ENCODE measurements at regions not wholly inside any gene's neighbourhood (a gene's known extent, or its start where the extent isn't known, plus 50 kb on each side); places are given as distances from the start of the nearest gene placed in this dataset.
"Not testable (repeated sequence)": the region's sequence is repeated elsewhere in the genome, so short reads cannot be mapped to it uniquely, and the experiment has no call there.

DNA sequence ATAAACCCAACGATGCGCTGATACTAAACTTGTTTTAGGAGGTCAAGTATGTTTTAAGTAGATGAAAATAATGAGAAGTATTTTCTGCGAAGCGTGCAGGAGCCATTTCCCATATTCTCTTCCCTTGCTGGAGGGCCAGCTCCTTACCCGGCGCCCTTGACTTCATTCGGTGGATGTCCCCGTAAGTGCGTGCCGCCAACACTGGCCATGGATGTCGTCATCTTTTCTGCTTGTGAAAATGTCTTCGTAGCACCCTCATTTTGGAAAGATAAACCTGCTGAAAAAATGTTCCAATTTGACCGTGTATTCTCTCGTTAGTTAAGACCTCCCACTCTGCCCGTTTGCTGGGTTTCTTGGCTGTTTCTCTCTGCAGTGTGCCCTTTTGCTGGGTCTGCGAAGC, 127.5 kb downstream of the RTP5 start:
- no peak overlapping the region for H3K9ac ChIP-seq (ENCODE audit: low read length)
- no peaks in the 10 kb centered on the region for H3K9me3 ChIP-seq (ENCODE audit: control insufficient read depth, low read length)
- H3K27me3 ChIP-seq (replicated peaks; ENCODE audit: control insufficient read depth, insufficient read depth, low read length): peaks cover 28% of the 10 kb centered on the region
- no peak for DNase-seq (ENCODE audit: low read depth)
- H3K4me1 ChIP-seq (ENCODE audit: control insufficient read depth, insufficient read depth, low read length): peaks cover 11% of the 10 kb centered on the region
- H3K36me3 ChIP-seq (ENCODE audit: control insufficient read depth, insufficient read depth, low read length, severe bottlenecking): no peaks in the 10 kb centered on the region
- H3K4me3 ChIP-seq (ENCODE audit: low read length): no peak overlapping the region

DNA sequence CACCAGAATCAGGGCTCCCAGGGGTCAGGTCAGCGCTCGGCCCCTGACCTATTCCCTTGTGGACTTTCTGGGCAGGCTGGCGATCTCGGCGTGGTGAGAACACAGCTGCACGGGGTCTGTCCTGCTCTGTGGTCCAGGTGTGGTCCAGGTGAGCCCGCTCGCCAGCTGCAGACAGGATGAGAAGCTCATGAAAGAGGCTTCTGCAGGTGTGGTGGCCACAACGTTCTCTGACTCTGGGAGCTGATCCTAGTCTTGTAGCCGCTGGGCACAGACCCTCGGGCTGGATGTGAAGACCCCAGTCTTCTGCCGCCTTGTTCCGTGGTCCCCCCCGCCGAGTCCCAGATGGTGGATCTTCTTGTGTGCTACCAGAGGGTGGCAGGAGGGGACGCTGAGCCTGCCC, 129.7 kb downstream of the RTP5 start:
- DNase-seq (ENCODE audit: low read depth): no peak
- Histone ChIP-seq H3K36me3 (ENCODE audit: control insufficient read depth, insufficient read depth, low read length, severe bottlenecking) (no peaks in the 10 kb centered on the region), H3K9ac (ENCODE audit: low read length) (no peak overlapping the region), H3K4me1 (ENCODE audit: control insufficient read depth, insufficient read depth, low read length) (peaks cover 11% of the 10 kb centered on the region), H3K4me3 (ENCODE audit: low read length) (no peak overlapping the region), H3K9me3 (ENCODE audit: control insufficient read depth, low read length) (no peaks in the 10 kb centered on the region), H3K27me3 (replicated peaks; ENCODE audit: control insufficient read depth, insufficient read depth, low read length) (peaks cover 26% of the 10 kb centered on the region)

DNA sequence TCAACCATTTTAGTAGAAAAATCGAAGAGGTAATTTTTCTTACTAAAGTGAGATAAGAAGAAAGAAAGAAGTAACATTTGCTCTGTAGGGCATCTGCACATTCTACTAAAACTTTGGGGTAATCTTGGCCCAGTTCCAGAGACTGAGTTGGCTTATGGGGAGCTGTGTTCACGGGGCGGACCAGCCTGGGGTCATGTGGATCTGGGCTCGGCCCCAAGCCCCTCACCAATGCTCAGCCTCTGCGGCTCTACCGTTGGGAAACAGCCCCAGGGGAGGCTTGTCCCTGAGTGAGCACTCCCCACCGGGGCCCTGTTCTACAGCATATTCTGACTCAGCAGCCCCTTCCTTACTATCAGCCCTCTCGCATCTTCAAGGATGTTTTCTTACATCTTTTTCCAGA, 132.3 kb downstream of the RTP5 start:
- Histone ChIP-seq H3K36me3 (ENCODE audit: control insufficient read depth, insufficient read depth, low read length, severe bottlenecking) (no peaks in the 10 kb centered on the region), H3K4me1 (ENCODE audit: control insufficient read depth, insufficient read depth, low read length) (peaks cover 11% of the 10 kb centered on the region), H3K9ac (ENCODE audit: low read length) (no peak overlapping the region), H3K9me3 (ENCODE audit: control insufficient read depth, low read length) (no peaks in the 10 kb centered on the region), H3K4me3 (ENCODE audit: low read length) (no peak overlapping the region), H3K27me3 (replicated peaks; ENCODE audit: control insufficient read depth, insufficient read depth, low read length) (peaks cover 16% of the 10 kb centered on the region)
- no peak for DNase-seq (ENCODE audit: low read depth)

- Histone ChIP-seq H3K4me3 (ENCODE audit: low read length) (no peak overlapping the region), H3K9me3 (ENCODE audit: control insufficient read depth, low read length) (no peaks in the 10 kb centered on the region), H3K27me3 (replicated peaks; ENCODE audit: control insufficient read depth, insufficient read depth, low read length) (peaks cover 8% of the 10 kb centered on the region), H3K9ac (ENCODE audit: low read length) (no peak overlapping the region), H3K4me1 (ENCODE audit: control insufficient read depth, insufficient read depth, low read length) (peaks cover 10% of the 10 kb centered on the region), H3K36me3 (ENCODE audit: control insufficient read depth, insufficient read depth, low read length, severe bottlenecking) (no peaks in the 10 kb centered on the region)
- DNase-seq (ENCODE audit: low read depth): no peak
Observed at GRCh38 chr2:242002944-242003343, 133.4 kb downstream of the RTP5 start.

DNA sequence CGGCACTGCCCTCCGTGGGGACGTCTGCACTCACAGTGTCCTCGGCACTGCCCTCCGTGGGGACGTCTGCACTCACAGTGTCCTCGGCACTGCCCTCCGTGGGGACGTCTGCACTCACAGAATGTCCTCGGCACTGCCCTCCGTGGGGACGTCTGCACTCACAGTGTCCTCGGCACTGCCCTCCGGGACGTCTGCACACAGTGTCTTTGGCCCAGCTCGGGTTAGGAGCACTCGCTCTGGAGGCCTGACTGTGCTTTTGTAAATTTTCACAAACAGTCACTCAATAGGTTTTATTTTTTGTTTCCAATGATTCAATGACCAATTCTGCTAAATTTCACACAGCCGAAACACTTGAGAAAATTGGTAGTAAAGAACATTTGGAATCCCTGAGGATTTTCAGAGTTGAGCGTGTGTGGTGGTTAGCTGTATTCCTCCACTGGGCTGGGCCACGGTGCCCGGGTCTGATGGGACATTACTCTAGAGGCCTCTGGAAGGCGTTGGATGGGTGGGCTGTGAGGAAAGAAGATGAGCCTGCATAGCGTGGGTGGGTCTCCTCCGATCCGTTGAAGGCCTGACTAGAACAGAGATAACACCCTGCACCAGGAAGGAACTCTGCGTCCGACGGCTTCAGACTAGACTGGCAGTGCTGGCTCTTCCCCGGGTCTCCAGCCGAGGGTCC, 134.8 kb downstream of the RTP5 start:
- Histone ChIP-seq H3K27me3 (replicated peaks; ENCODE audit: control insufficient read depth, insufficient read depth, low read length) (peaks cover 8% of the 10 kb centered on the region), H3K36me3 (ENCODE audit: control insufficient read depth, insufficient read depth, low read length, severe bottlenecking) (no peaks in the 10 kb centered on the region), H3K4me3 (ENCODE audit: low read length) (no peak overlapping the region), H3K9me3 (ENCODE audit: control insufficient read depth, low read length) (no peaks in the 10 kb centered on the region), H3K9ac (ENCODE audit: low read length) (no peak overlapping the region), H3K4me1 (ENCODE audit: control insufficient read depth, insufficient read depth, low read length) (no peaks in the 10 kb centered on the region)
- DNase-seq (ENCODE audit: low read depth): no peak

- Histone ChIP-seq H3K4me3 (ENCODE audit: low read length) (no peak overlapping the region), H3K27me3 (replicated peaks; ENCODE audit: control insufficient read depth, insufficient read depth, low read length) (peaks cover 8% of the 10 kb centered on the region), H3K4me1 (ENCODE audit: control insufficient read depth, insufficient read depth, low read length) (no peaks in the 10 kb centered on the region), H3K36me3 (ENCODE audit: control insufficient read depth, insufficient read depth, low read length, severe bottlenecking) (no peaks in the 10 kb centered on the region), H3K9me3 (ENCODE audit: control insufficient read depth, low read length) (no peaks in the 10 kb centered on the region), H3K9ac (ENCODE audit: low read length) (no peak overlapping the region)
- DNase-seq (ENCODE audit: low read depth): no peak
Observed at GRCh38 chr2:242004902-242005230, 135.3 kb downstream of the RTP5 start.

GRCh38 chr2:242006091-242006634, 136.6 kb downstream of the RTP5 start:
- not testable (repeated sequence) for H3K27me3 ChIP-seq (replicated peaks; ENCODE audit: control insufficient read depth, insufficient read depth, low read length); H3K9ac ChIP-seq (ENCODE audit: low read length); DNase-seq (ENCODE audit: low read depth); H3K36me3 ChIP-seq (ENCODE audit: control insufficient read depth, insufficient read depth, low read length, severe bottlenecking); H3K4me1 ChIP-seq (ENCODE audit: control insufficient read depth, insufficient read depth, low read length); H3K4me3 ChIP-seq (ENCODE audit: low read length); H3K9me3 ChIP-seq (ENCODE audit: control insufficient read depth, low read length)

- H3K9me3 ChIP-seq (ENCODE audit: control insufficient read depth, low read length); H3K4me1 ChIP-seq (ENCODE audit: control insufficient read depth, insufficient read depth, low read length); H3K27me3 ChIP-seq (replicated peaks; ENCODE audit: control insufficient read depth, insufficient read depth, low read length); H3K4me3 ChIP-seq (ENCODE audit: low read length); H3K9ac ChIP-seq (ENCODE audit: low read length); DNase-seq (ENCODE audit: low read depth); H3K36me3 ChIP-seq (ENCODE audit: control insufficient read depth, insufficient read depth, low read length, severe bottlenecking): not testable (repeated sequence)
Observed at GRCh38 chr2:242008908-242009307, 139.4 kb downstream of the RTP5 start.

DNA sequence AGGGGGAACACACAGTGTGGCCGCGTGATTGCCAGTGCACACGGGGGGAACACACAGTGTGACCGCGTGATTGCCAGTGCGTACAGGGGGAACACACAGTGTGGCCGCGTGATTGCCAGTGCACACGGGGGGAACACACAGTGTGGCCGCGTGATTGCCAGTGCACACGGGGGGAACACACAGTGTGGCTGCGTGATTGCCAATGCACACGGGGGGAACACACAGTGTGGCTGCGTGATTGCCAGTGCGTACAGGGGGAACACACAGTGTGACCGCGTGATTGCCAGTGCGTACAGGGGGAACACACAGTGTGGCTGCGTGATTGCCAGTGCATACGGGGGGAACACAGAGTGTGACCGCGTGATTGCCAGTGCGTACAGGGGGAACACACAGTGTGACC, 140.3 kb downstream of the RTP5 start:
- DNase-seq (ENCODE audit: low read depth); H3K9me3 ChIP-seq (ENCODE audit: control insufficient read depth, low read length): not testable (repeated sequence)

GRCh38 chr2:242010252-242011166, 141.0 kb downstream of the RTP5 start:
- not testable (repeated sequence) for DNase-seq (ENCODE audit: low read depth); H3K9me3 ChIP-seq (ENCODE audit: control insufficient read depth, low read length); H3K4me3 ChIP-seq (ENCODE audit: low read length); H3K4me1 ChIP-seq (ENCODE audit: control insufficient read depth, insufficient read depth, low read length); H3K36me3 ChIP-seq (ENCODE audit: control insufficient read depth, insufficient read depth, low read length, severe bottlenecking); H3K9ac ChIP-seq (ENCODE audit: low read length); H3K27me3 ChIP-seq (replicated peaks; ENCODE audit: control insufficient read depth, insufficient read depth, low read length)

More for the DNA sequence above, 140.3 kb downstream of the RTP5 start:
- not testable (repeated sequence) for H3K4me3 ChIP-seq (ENCODE audit: low read length); H3K4me1 ChIP-seq (ENCODE audit: control insufficient read depth, insufficient read depth, low read length); H3K36me3 ChIP-seq (ENCODE audit: control insufficient read depth, insufficient read depth, low read length, severe bottlenecking); H3K9ac ChIP-seq (ENCODE audit: low read length); H3K27me3 ChIP-seq (replicated peaks; ENCODE audit: control insufficient read depth, insufficient read depth, low read length)

- DNase-seq (ENCODE audit: low read depth): no peak
- no peaks in the 10 kb centered on the region for H3K9me3 ChIP-seq (ENCODE audit: control insufficient read depth, low read length)
- H3K27me3 ChIP-seq (replicated peaks; ENCODE audit: control insufficient read depth, insufficient read depth, low read length): peaks cover 2% of the 10 kb centered on the region
- H3K4me1 ChIP-seq (ENCODE audit: control insufficient read depth, insufficient read depth, low read length): no peaks in the 10 kb centered on the region
- no peak overlapping the region for H3K9ac ChIP-seq (ENCODE audit: low read length)
- no peaks in the 10 kb centered on the region for H3K36me3 ChIP-seq (ENCODE audit: control insufficient read depth, insufficient read depth, low read length, severe bottlenecking)
- no peak overlapping the region for H3K4me3 ChIP-seq (ENCODE audit: low read length)
Observed at GRCh38 chr2:242011167-242011513, 141.6 kb downstream of the RTP5 start.

All from adipocyte (in vitro differentiated cells).